ENCODE measurements at regions not wholly inside any gene's neighbourhood (a gene's known extent, or its start where the extent isn't known, plus 50 kb on each side); places are given as distances from the start of the nearest gene placed in this dataset.
"Not testable (repeated sequence)": the region's sequence is repeated elsewhere in the genome, so short reads cannot be mapped to it uniquely, and the experiment has no call there.

- intact Hi-C loops (cut with micrococcal nuclease), result no loop called here
Observed at GRCh38 chr7:125436220-125436619, 506.6 kb upstream of the POT1 start.

DNA sequence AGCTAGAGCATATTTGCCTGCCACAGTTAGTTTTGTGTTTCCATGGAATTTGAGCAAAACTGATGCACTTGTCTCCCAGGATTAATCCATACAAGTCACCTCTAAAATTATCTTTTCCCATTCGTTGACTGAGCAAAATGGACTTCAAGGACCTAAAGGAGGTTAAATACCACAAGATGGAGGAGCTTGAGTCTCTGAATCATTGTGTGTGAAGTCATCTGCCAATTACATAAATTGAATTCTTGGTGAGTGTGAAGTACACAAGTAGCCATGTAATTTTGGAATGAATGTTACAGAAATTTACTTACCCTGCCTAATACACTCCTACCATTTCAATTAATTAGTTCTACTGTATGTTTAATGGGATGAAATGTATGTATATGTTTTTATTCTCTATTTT, 501.7 kb upstream of the POT1 start:
- Mint-ChIP-seq H3K27ac (no peak overlapping the region), H3K4me3 (no peak overlapping the region), H3K9me3 (no peaks in the 10 kb centered on the region), H3K4me1 (ENCODE audit: low read depth) (no peaks in the 10 kb centered on the region), H3K36me3 (ENCODE audit: low read depth) (no peaks in the 10 kb centered on the region), H3K27me3 (no peaks in the 10 kb centered on the region)
- intact Hi-C loops (cut with micrococcal nuclease), result no loop called here

More at GRCh38 chr7:125436220-125436619, 506.6 kb upstream of the POT1 start:
- Mint-ChIP-seq H3K9me3 (no peaks in the 10 kb centered on the region), H3K27ac (no peak overlapping the region), H3K27me3 (no peaks in the 10 kb centered on the region), H3K36me3 (ENCODE audit: low read depth) (no peaks in the 10 kb centered on the region), H3K4me1 (ENCODE audit: low read depth) (no peaks in the 10 kb centered on the region), H3K4me3 (no peak overlapping the region)

GRCh38 chr7:125430013-125430412, 500.4 kb upstream of the POT1 start:
- Mint-ChIP-seq H3K36me3 (ENCODE audit: low read depth) (no peaks in the 10 kb centered on the region), H3K4me1 (ENCODE audit: low read depth) (no peaks in the 10 kb centered on the region), H3K27ac (no peak overlapping the region), H3K27me3 (no peaks in the 10 kb centered on the region), H3K9me3 (no peaks in the 10 kb centered on the region), H3K4me3 (no peak overlapping the region)
- intact Hi-C loops (cut with micrococcal nuclease), result no loop called here

- Mint-ChIP-seq H3K27me3 (no peaks in the 10 kb centered on the region), H3K4me1 (ENCODE audit: low read depth) (no peaks in the 10 kb centered on the region), H3K9me3 (no peaks in the 10 kb centered on the region), H3K4me3 (no peak overlapping the region), H3K27ac (no peak overlapping the region), H3K36me3 (ENCODE audit: low read depth) (no peaks in the 10 kb centered on the region)
- intact Hi-C loops (cut with micrococcal nuclease), result no loop called here
Observed at GRCh38 chr7:125427676-125428075, 498.1 kb upstream of the POT1 start.

DNA sequence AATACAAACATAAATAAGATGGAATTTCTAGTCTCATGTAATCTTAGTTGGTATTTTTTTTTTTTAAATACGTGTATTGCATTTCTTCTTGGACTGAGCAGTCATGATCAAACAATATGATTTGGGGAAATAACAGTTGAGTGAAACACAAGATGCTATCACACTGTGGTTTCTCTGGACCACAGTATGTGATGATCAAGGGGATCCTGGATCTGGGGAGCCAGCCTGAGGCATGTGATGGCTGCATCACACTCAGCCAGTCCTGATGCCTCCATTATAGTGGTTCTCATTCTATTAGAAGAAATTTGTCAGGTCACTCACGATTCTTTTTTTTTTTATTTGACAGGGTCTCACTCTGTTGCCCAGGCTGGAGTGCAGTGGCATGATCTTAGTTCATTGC, 495.9 kb upstream of the POT1 start:
- Mint-ChIP-seq H3K36me3 (ENCODE audit: low read depth) (no peaks in the 10 kb centered on the region), H3K27me3 (no peaks in the 10 kb centered on the region), H3K27ac (no peak overlapping the region), H3K9me3 (peaks cover 5% of the 10 kb centered on the region), H3K4me3 (no peak overlapping the region), H3K4me1 (ENCODE audit: low read depth) (no peaks in the 10 kb centered on the region)
- intact Hi-C loops (cut with micrococcal nuclease), result no loop called here

DNA sequence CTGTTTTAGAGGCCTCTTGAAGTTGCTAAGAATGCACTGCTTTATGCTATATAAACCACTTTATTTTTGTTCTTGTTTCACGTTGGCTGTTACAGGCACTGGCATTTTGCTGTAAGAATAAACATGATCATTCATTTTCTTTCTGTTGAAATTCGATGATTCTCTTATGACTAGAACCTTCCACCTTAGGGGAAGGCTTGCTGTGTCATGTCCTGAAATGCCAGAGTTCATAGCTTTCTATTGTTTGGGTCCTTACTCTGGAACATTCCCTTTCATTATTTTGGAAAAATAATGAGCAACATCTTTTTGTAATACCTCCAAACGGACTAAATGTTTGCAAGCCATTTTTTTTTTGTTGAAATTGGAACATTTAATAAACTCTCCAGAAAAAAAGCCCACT, 495.1 kb upstream of the POT1 start:
- no peak overlapping the region for H3K27ac Mint-ChIP-seq
- no peaks in the 10 kb centered on the region for H3K27me3 Mint-ChIP-seq
- H3K36me3 Mint-ChIP-seq (ENCODE audit: low read depth), result no peaks in the 10 kb centered on the region
- no peaks in the 10 kb centered on the region for H3K4me1 Mint-ChIP-seq (ENCODE audit: low read depth)
- intact Hi-C loops (cut with micrococcal nuclease), result no loop called here
- no peak overlapping the region for H3K4me3 Mint-ChIP-seq
- H3K9me3 Mint-ChIP-seq, result peaks cover 12% of the 10 kb centered on the region

DNA sequence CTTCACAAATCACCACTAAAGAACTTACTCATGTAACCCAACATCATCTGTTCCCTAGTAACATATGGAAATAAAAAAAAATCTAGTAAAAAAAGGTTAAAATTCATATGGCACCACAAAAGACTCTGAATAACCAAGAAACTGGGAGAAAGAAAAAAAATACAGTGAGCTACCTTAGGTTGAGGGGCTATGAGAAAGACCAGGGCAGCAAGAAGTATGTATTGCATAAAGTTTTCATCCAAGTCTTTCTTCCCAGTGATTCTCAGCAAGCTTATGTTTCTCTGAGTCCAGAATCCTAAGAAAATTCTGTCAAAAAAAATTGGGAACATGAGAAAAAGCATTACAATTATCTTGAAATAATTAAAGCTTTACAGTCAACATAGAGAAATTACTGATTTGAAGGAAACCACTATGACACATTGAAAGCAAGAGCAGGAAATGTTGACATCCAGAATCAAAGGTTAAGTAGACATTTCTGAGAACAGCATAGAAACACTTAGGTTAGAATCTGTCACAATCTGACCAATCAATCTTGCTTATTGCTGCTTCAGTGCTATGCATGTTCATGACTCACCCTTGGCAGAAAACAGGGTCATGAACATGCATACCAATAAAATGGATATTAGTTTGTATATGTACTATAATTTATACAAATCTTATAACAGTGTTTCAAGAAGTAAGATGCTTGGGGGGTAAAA, 494.0 kb upstream of the POT1 start:
- no peaks in the 10 kb centered on the region for H3K36me3 Mint-ChIP-seq (ENCODE audit: low read depth)
- no peaks in the 10 kb centered on the region for H3K27me3 Mint-ChIP-seq
- intact Hi-C loops (cut with micrococcal nuclease), result no loop called here
- H3K9me3 Mint-ChIP-seq, result peaks cover 21% of the 10 kb centered on the region
- no peak overlapping the region for H3K4me3 Mint-ChIP-seq
- H3K4me1 Mint-ChIP-seq (ENCODE audit: low read depth), result no peaks in the 10 kb centered on the region
- H3K27ac Mint-ChIP-seq, result no peak overlapping the region

- H3K36me3 Mint-ChIP-seq (ENCODE audit: low read depth); H3K27ac Mint-ChIP-seq; H3K4me1 Mint-ChIP-seq (ENCODE audit: low read depth); intact Hi-C loops (cut with micrococcal nuclease); H3K27me3 Mint-ChIP-seq; H3K4me3 Mint-ChIP-seq: not testable (repeated sequence)
- H3K9me3 Mint-ChIP-seq, result peaks cover 30% of the 10 kb centered on the region
Observed at GRCh38 chr7:125421407-125421806, 491.8 kb upstream of the POT1 start.

- peaks cover 4% of the 10 kb centered on the region for H3K9me3 Mint-ChIP-seq
Observed at GRCh38 chr7:125412890-125413665, 483.5 kb upstream of the POT1 start.

DNA sequence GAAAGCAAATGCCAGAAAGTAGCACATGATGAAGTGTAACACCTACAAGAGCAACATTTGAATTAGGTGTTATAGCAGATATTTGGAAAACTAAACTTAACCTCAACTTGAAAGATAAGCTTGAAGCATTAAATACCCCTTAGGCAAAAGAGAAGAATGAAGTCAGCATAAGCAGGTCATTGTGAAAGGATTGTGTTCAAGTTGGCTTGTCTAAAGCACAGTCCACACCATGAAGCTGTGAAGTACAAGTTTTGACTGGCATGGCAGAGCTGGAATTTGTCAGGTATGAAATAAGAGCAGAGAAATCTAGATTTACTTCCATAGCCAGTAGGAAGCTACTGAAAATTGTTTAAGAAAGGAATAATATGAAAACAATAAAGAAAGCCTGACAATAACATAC, 480.3 kb upstream of the POT1 start:
- Mint-ChIP-seq H3K9me3 (no peaks in the 10 kb centered on the region), H3K27ac (no peak overlapping the region), H3K4me1 (ENCODE audit: low read depth) (no peaks in the 10 kb centered on the region), H3K27me3 (no peaks in the 10 kb centered on the region), H3K4me3 (no peak overlapping the region), H3K36me3 (ENCODE audit: low read depth) (no peaks in the 10 kb centered on the region)
- intact Hi-C loops (cut with micrococcal nuclease), result no loop called here

More at GRCh38 chr7:125412890-125413665, 483.5 kb upstream of the POT1 start:
- Mint-ChIP-seq H3K4me3 (no peak overlapping the region), H3K27me3 (no peaks in the 10 kb centered on the region), H3K36me3 (ENCODE audit: low read depth) (no peaks in the 10 kb centered on the region), H3K27ac (no peak overlapping the region), H3K4me1 (ENCODE audit: low read depth) (no peaks in the 10 kb centered on the region)
- intact Hi-C loops (cut with micrococcal nuclease), result no loop called here

- H3K27me3 Mint-ChIP-seq, result no peaks in the 10 kb centered on the region
- no peak overlapping the region for H3K4me3 Mint-ChIP-seq
- intact Hi-C loops (cut with micrococcal nuclease), result no loop called here
- H3K36me3 Mint-ChIP-seq (ENCODE audit: low read depth), result no peaks in the 10 kb centered on the region
- H3K27ac Mint-ChIP-seq, result no peak overlapping the region
- no peaks in the 10 kb centered on the region for H3K9me3 Mint-ChIP-seq
- H3K4me1 Mint-ChIP-seq (ENCODE audit: low read depth), result no peaks in the 10 kb centered on the region
Observed at GRCh38 chr7:125406111-125406510, 476.5 kb upstream of the POT1 start.

- H3K4me3 Mint-ChIP-seq, result no peak overlapping the region
- no peaks in the 10 kb centered on the region for H3K27me3 Mint-ChIP-seq
- intact Hi-C loops (cut with micrococcal nuclease), result no loop called here
- H3K36me3 Mint-ChIP-seq (ENCODE audit: low read depth), result no peaks in the 10 kb centered on the region
- H3K9me3 Mint-ChIP-seq, result no peaks in the 10 kb centered on the region
- H3K27ac Mint-ChIP-seq, result no peak overlapping the region
- no peaks in the 10 kb centered on the region for H3K4me1 Mint-ChIP-seq (ENCODE audit: low read depth)
Observed at GRCh38 chr7:125399408-125399807, 469.8 kb upstream of the POT1 start.

- Mint-ChIP-seq H3K4me3 (no peak overlapping the region), H3K36me3 (ENCODE audit: low read depth) (no peaks in the 10 kb centered on the region), H3K27ac (no peak overlapping the region), H3K9me3 (no peaks in the 10 kb centered on the region), H3K4me1 (ENCODE audit: low read depth) (no peaks in the 10 kb centered on the region), H3K27me3 (no peaks in the 10 kb centered on the region)
- intact Hi-C loops (cut with micrococcal nuclease), result no loop called here
Observed at GRCh38 chr7:125396466-125397151, 467.0 kb upstream of the POT1 start.

DNA sequence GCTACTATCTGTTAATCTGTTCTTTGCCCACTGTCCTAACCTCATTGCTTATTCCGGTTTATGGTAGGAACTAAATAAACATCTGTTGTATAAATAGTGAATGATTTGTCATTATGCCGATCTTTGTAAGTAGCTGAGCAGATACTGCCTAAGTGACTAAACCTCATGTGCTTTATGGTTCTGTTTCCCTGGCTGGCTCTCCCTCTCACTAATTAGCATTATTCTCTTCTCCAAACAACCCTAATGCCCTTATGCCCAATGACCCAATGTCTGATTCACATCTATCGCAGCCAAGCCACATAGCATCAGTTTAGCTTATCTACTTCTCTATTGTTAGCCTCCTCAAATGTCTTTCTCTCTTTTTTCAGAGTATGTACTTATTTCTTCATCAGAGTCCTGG, 462.3 kb upstream of the POT1 start:
- no peak overlapping the region for H3K27ac Mint-ChIP-seq
- H3K4me3 Mint-ChIP-seq, result no peak overlapping the region
- peaks cover 8% of the 10 kb centered on the region for H3K9me3 Mint-ChIP-seq
- intact Hi-C loops (cut with micrococcal nuclease), result no loop called here
- H3K36me3 Mint-ChIP-seq (ENCODE audit: low read depth), result no peaks in the 10 kb centered on the region
- H3K4me1 Mint-ChIP-seq (ENCODE audit: low read depth), result no peaks in the 10 kb centered on the region
- H3K27me3 Mint-ChIP-seq, result no peaks in the 10 kb centered on the region

All from dendritic cell treated with granulocyte-macrophage colony-stimulating factor and Interleukin-4, amounts not matched to agents 40 ng/mL and 50 ng/mL, for 4 days (primary cell).